Neural cell (in vitro differentiated cells): ENCODE measurements at regions not wholly inside any gene's neighbourhood (a gene's known extent, or its start where the extent isn't known, plus 50 kb on each side); places are given as distances from the start of the nearest gene placed in this dataset.
"Not testable (repeated sequence)": the region's sequence is repeated elsewhere in the genome, so short reads cannot be mapped to it uniquely, and the experiment has no call there.

Experiments used
- H2AFZ ChIP-seq: fragments of 200-600, 300-800 bp; sonication (generic), shearing (Covaris generic); 2 replicates; pipeline ENCODE4 v1.6.0; 2014; ENCODE audit warnings: low read depth, mild to moderate bottlenecking, antibody characterized with exemption, low read length, moderate library complexity
- H3F3A ChIP-seq: fragments of 200-600 bp; shearing (Covaris generic); 2 replicates; pipeline ENCODE4 v1.6.1; 2016; ENCODE audit warnings: mild to moderate bottlenecking, moderate library complexity, mixed read lengths, antibody characterized with exemption, low read length; ENCODE audit not compliant: insufficient read depth, poor library complexity, severe bottlenecking
- H3K27ac ChIP-seq: fragments of 200-600, 300-800 bp; sonication (generic), shearing (Covaris generic); 2 replicates; pipeline ENCODE4 v1.5.1; 2014; ENCODE audit warnings: mild to moderate bottlenecking, low read length, moderate library complexity
- H3K27me3 ChIP-seq: fragments of 300-800, 200-600 bp; sonication (generic), shearing (Covaris generic); 2 replicates; pipeline ENCODE4 v1.6.0; 2014; ENCODE audit warnings: mild to moderate bottlenecking, low read depth, low read length, moderate library complexity; ENCODE audit not compliant: insufficient read depth
- H3K36me3 ChIP-seq: fragments of 300-800, 200-600 bp; sonication (generic), shearing (Covaris generic); 2 replicates; pipeline ENCODE4 v1.5.1; 2014; ENCODE audit warnings: mild to moderate bottlenecking, antibody characterized with exemption, low read length, moderate library complexity; ENCODE audit not compliant: insufficient read depth
- H3K4me2 ChIP-seq: fragments of 300-800, 200-600 bp; sonication (generic), shearing (Covaris generic); 2 replicates; pipeline ENCODE4 v1.6.0; 2014; ENCODE audit warnings: mild to moderate bottlenecking, low read length
- H3K4me3 ChIP-seq: fragments of 300-800, 200-600 bp; sonication (generic), shearing (Covaris generic); 2 replicates; pipeline ENCODE4 v1.5.1; 2014; ENCODE audit warnings: mild to moderate bottlenecking, low read length, moderate library complexity
- H3K79me2 ChIP-seq: fragments of 200-600 bp; shearing (Covaris generic); replicated peaks from 2 replicates; pipeline ENCODE4 v1.6.0; 2014; ENCODE audit warnings: mild to moderate bottlenecking, low read length, moderate library complexity; ENCODE audit not compliant: insufficient read depth
- H3K9ac ChIP-seq: fragments of 300-800, 200-600 bp; sonication (generic), shearing (Covaris generic); 2 replicates; pipeline ENCODE4 v1.6.1; 2016; ENCODE audit warnings: mild to moderate bottlenecking, low read length, mixed read lengths
- H3K9me2 ChIP-seq: fragments of 200-600 bp; shearing (Covaris generic); 2 replicates; pipeline ENCODE4 v1.6.1; 2016; ENCODE audit warnings: mild to moderate bottlenecking, low read length, mixed read lengths; ENCODE audit not compliant: insufficient read depth
- H3K9me3 ChIP-seq: fragments of 200-600, 300-800 bp; sonication (generic), shearing (Covaris generic); 2 replicates; pipeline ENCODE4 v1.6.1; 2016; ENCODE audit warnings: mild to moderate bottlenecking, mixed run types, low read length, moderate library complexity, mixed read lengths
- H4K20me1 ChIP-seq: fragments of 200-600 bp; shearing (Covaris generic); 2 replicates; pipeline ENCODE4 v1.6.1; 2016; ENCODE audit warnings: mild to moderate bottlenecking, mixed run types; ENCODE audit not compliant: insufficient read depth
- TAF1 ChIP-seq: IDR thresholded peaks from 2 replicates; pipeline ENCODE4 v1.6.1; 2012; ENCODE audit warnings: low read depth

- no peaks in the 10 kb centered on the region for H3K79me2 ChIP-seq
- no peak overlapping the region for H3K27ac ChIP-seq
- H4K20me1 ChIP-seq: no peaks in the 10 kb centered on the region
- H3K4me2 ChIP-seq: no peak overlapping the region
- H3K36me3 ChIP-seq: no peaks in the 10 kb centered on the region
- TF ChIP-seq TAF1: no peak
- H3K4me3 ChIP-seq: no peak overlapping the region
- H3K9me2 ChIP-seq: no peaks in the 10 kb centered on the region
- H3K27me3 ChIP-seq: no peaks in the 10 kb centered on the region
- no peak overlapping the region for H2AFZ ChIP-seq
- H3K9me3 ChIP-seq: no peaks in the 10 kb centered on the region
- H3F3A ChIP-seq: no peaks in the 10 kb centered on the region
- no peak overlapping the region for H3K9ac ChIP-seq
Observed at GRCh38 chr7:67313213-67313612, 316.6 kb downstream of the TYW1 start.

DNA sequence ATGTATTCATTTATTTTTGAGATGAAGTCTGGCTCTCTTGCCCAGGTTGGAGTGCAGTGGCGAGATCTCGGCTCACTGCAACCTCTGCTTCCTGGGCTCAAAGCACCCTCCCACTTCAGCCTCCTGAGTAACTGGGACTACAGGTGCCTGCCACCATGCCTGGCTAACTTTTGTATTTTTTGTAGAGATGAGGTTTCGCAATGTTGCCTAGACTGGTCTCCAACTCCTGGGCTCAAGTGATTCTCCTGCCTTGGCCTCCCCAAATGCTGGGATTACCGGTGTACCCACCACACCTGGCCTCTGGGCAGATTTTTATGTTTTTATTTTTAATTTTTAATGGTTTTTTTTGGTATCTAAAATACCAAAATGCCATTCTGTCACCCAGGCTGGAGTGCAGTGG, 320.3 kb downstream of the TYW1 start:
- not testable (repeated sequence) for H3F3A ChIP-seq, H3K79me2 ChIP-seq, H2AFZ ChIP-seq, H3K9ac ChIP-seq, H3K36me3 ChIP-seq, H3K4me3 ChIP-seq, H3K4me2 ChIP-seq, H3K9me2 ChIP-seq, H4K20me1 ChIP-seq, H3K9me3 ChIP-seq, H3K27me3 ChIP-seq, H3K27ac ChIP-seq

GRCh38 chr7:67328257-67328656, 331.6 kb downstream of the TYW1 start:
- not testable (repeated sequence) for H3K79me2 ChIP-seq, H4K20me1 ChIP-seq, H3K4me3 ChIP-seq, H3K9me3 ChIP-seq, H2AFZ ChIP-seq, H3K27me3 ChIP-seq, H3K9me2 ChIP-seq, H3K36me3 ChIP-seq, H3K9ac ChIP-seq, H3K4me2 ChIP-seq, H3F3A ChIP-seq, H3K27ac ChIP-seq

GRCh38 chr7:67335165-67335564, 338.5 kb downstream of the TYW1 start:
- not testable (repeated sequence) for H3K36me3 ChIP-seq, H3F3A ChIP-seq, H4K20me1 ChIP-seq, H2AFZ ChIP-seq, H3K27ac ChIP-seq, H3K79me2 ChIP-seq, H3K9me2 ChIP-seq, H3K4me2 ChIP-seq, H3K27me3 ChIP-seq, H3K9me3 ChIP-seq, H3K9ac ChIP-seq, H3K4me3 ChIP-seq

DNA sequence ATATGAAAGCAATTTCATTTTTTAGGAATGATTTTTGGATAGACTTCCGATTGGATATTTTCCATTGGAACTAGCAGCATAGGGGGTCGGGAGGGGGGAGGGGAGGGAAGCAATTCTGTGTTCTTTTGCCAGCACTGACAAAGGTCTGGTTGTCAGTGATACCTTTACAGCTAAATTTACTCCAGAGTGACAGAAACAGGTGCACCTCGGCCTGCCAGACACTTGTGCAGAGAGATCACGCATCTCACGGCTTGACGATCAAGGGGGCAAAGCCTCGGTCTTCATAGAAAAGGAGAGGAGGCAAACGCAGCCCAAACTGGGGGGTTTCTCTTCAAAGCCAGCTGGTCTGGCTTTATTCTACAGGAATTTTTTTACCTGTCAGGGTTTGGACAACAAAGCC, 339.0 kb downstream of the TYW1 start:
- H3K9me2 ChIP-seq, H3F3A ChIP-seq, H4K20me1 ChIP-seq, H3K9me3 ChIP-seq, H3K27ac ChIP-seq, H2AFZ ChIP-seq, H3K4me3 ChIP-seq, H3K9ac ChIP-seq, H3K27me3 ChIP-seq, H3K36me3 ChIP-seq, H3K4me2 ChIP-seq, H3K79me2 ChIP-seq: not testable (repeated sequence)

- not testable (repeated sequence) for H3K36me3 ChIP-seq, H3K9me3 ChIP-seq, H3K4me2 ChIP-seq, H3K4me3 ChIP-seq, H3K27ac ChIP-seq, H2AFZ ChIP-seq, H4K20me1 ChIP-seq, H3F3A ChIP-seq, H3K27me3 ChIP-seq, H3K9me2 ChIP-seq, H3K79me2 ChIP-seq, H3K9ac ChIP-seq
Observed at GRCh38 chr7:67338545-67338944, 341.9 kb downstream of the TYW1 start.
